GM23338 (cell line): ENCODE measurements at regions not wholly inside any gene's neighbourhood (a gene's known extent, or its start where the extent isn't known, plus 50 kb on each side); places are given as distances from the start of the nearest gene placed in this dataset.

Source experiments
- ATAC-seq: fragments of 200-7000 bp; cut with Tn5 transposase; 3 replicates; pipeline ENCODE4 v1.9.1; 2020
- DNase-seq: peaks from one replicate; pipeline ENCODE4 v3.0.0-alpha.2; 2015; ENCODE audit warnings: low spot score
- H2AFZ ChIP-seq: fragments of 200-600 bp; sonication (generic); 2 replicates; pipeline ENCODE4 v1.8.0; 2016; ENCODE audit warnings: antibody characterized with exemption, mild to moderate bottlenecking, moderate library complexity
- H3F3A ChIP-seq: fragments of 200-600 bp; sonication (generic); replicated peaks from 2 replicates; pipeline ENCODE4 v1.8.0; 2017; ENCODE audit warnings: antibody characterized with exemption, mixed run types, low read depth
- H3K27ac ChIP-seq: fragments of 200-600 bp; sonication (generic); 2 replicates; pipeline ENCODE4 v1.6.1; 2016; ENCODE audit warnings: low read depth
- H3K27me3 ChIP-seq: fragments of 200-600 bp; sonication (generic); 2 replicates; pipeline ENCODE4 v1.8.0; 2016; ENCODE audit warnings: mild to moderate bottlenecking, mixed run types, moderate library complexity; ENCODE audit not compliant: insufficient read depth
- H3K36me3 ChIP-seq: fragments of 200-600 bp; sonication (generic); 2 replicates; pipeline ENCODE4 v1.8.0; 2016; ENCODE audit warnings: mild to moderate bottlenecking; ENCODE audit not compliant: insufficient read depth
- H3K4me1 ChIP-seq: fragments of 200-600 bp; sonication (generic); 2 replicates; pipeline ENCODE4 v1.8.0; 2016; ENCODE audit warnings: mild to moderate bottlenecking, moderate library complexity; ENCODE audit not compliant: insufficient read depth
- H3K4me2 ChIP-seq: fragments of 200-600 bp; sonication (generic); 2 replicates; pipeline ENCODE4 v1.7.1; 2017; ENCODE audit warnings: mixed run types
- H3K4me3 ChIP-seq: fragments of 200-600 bp; sonication (generic); 2 replicates; pipeline ENCODE4 v1.6.1; 2016; ENCODE audit warnings: mixed run types
- H3K79me2 ChIP-seq: fragments of 200-600 bp; sonication (generic); replicated peaks from 2 replicates; pipeline ENCODE4 v1.8.0; 2017; ENCODE audit warnings: mild to moderate bottlenecking; ENCODE audit not compliant: insufficient read depth
- H3K9me2 ChIP-seq: fragments of 200-600 bp; sonication (generic); 2 replicates; pipeline ENCODE4 v1.8.0; 2017; ENCODE audit not compliant: insufficient read depth
- H4K20me1 ChIP-seq: fragments of 200-600 bp; sonication (generic); replicated peaks from 2 replicates; pipeline ENCODE4 v1.8.0; 2017; ENCODE audit warnings: mild to moderate bottlenecking; ENCODE audit not compliant: insufficient read depth
- H3K27ac Mint-ChIP-seq: 2 replicates; pipeline ENCODE4 v1.8.0; 2020; ENCODE audit warnings: inconsistent platforms, mild to moderate bottlenecking, moderate library complexity, mixed read lengths
- H3K27me3 Mint-ChIP-seq: 3 replicates; pipeline ENCODE4 v1.8.0; 2022; ENCODE audit warnings: low read depth, mild to moderate bottlenecking, moderate library complexity, mixed read lengths, inconsistent platforms; ENCODE audit not compliant: insufficient read depth, poor library complexity
- H3K36me3 Mint-ChIP-seq: 3 replicates; pipeline ENCODE4 v1.8.0; 2021; ENCODE audit warnings: low read depth, mild to moderate bottlenecking, inconsistent platforms, moderate library complexity, mixed read lengths
- H3K4me1 Mint-ChIP-seq: 3 replicates; pipeline ENCODE4 v1.8.0; 2020; ENCODE audit warnings: mild to moderate bottlenecking, inconsistent platforms, mixed read lengths
- H3K4me3 Mint-ChIP-seq: 3 replicates; pipeline ENCODE4 v1.8.0; 2021; ENCODE audit warnings: moderate library complexity, mild to moderate bottlenecking, inconsistent platforms, mixed read lengths
- H3K9me3 Mint-ChIP-seq: 3 replicates; pipeline ENCODE4 v1.8.0; 2020; ENCODE audit warnings: moderate library complexity, mild to moderate bottlenecking, inconsistent platforms, mixed read lengths
- CREB1 ChIP-seq: fragments of 250-450 bp; sonication (Bioruptor Pico); IDR thresholded peaks from 2 replicates; pipeline ENCODE4 v1.5.0; 2020; ENCODE audit warnings: low read depth, mild to moderate bottlenecking, moderate library complexity
- CTCF ChIP-seq, 2 experiments: fragments of 200-600 bp in 1 of 2; sonication (generic) in 1 of 2; conservative IDR thresholded peaks; 2 replicates each; pipeline versions ENCODE4 v1.5.1 to v1.6.1; 2016 to 2017; ENCODE audit warnings: antibody characterized with exemption in 2 of 2, low read depth in 2 of 2, mild to moderate bottlenecking in 2 of 2, moderate library complexity in 1 of 2
- ETS1 ChIP-seq: IDR thresholded peaks from 2 replicates; pipeline ENCODE4 v1.6.1; 2016; ENCODE audit warnings: antibody characterized with exemption
- EZH2 ChIP-seq: fragments of 200-600 bp; sonication (generic); IDR thresholded peaks from one replicate; pipeline ENCODE4 v1.8.0; 2017; ENCODE audit warnings: antibody characterized with exemption, mild to moderate bottlenecking, low read depth; ENCODE audit not compliant: unreplicated experiment
- EZH2phosphoT487 ChIP-seq: fragments of 200-600 bp; sonication (generic); IDR thresholded peaks from one replicate; pipeline ENCODE4 v1.8.1; 2018; ENCODE audit warnings: antibody characterized with exemption; ENCODE audit not compliant: unreplicated experiment
- JUNB ChIP-seq: IDR thresholded peaks from one replicate; pipeline ENCODE4 v1.6.1; 2016; ENCODE audit warnings: antibody characterized with exemption; ENCODE audit not compliant: unreplicated experiment
- NANOG ChIP-seq: IDR thresholded peaks from 2 replicates; pipeline ENCODE4 v1.6.1; 2016; ENCODE audit warnings: antibody characterized with exemption, borderline replicate concordance
- POLR2AphosphoS5 ChIP-seq: IDR thresholded peaks from 2 replicates; pipeline ENCODE4 v1.6.1; 2016; ENCODE audit warnings: antibody characterized with exemption, low read depth
- REST ChIP-seq: IDR thresholded peaks from one replicate; pipeline ENCODE4 v1.6.1; 2018; ENCODE audit warnings: antibody characterized with exemption; ENCODE audit not compliant: unreplicated experiment
- STAT1 ChIP-seq: IDR thresholded peaks from one replicate; pipeline ENCODE4 v1.6.1; 2016; ENCODE audit warnings: antibody characterized with exemption; ENCODE audit not compliant: unreplicated experiment
- ZNF114 ChIP-seq: fragments of 250-450 bp; sonication (Bioruptor Pico); IDR thresholded peaks from 2 replicates; pipeline ENCODE4 v1.5.0; 2020; ENCODE audit warnings: mild to moderate bottlenecking, moderate library complexity
- ZNF331 ChIP-seq: fragments of 250-450 bp; sonication (Bioruptor Pico); IDR thresholded peaks from 2 replicates; pipeline ENCODE4 v1.5.0; 2020; ENCODE audit warnings: low read depth, mild to moderate bottlenecking, moderate library complexity
- ZNF462 ChIP-seq: fragments of 250-450 bp; sonication (Bioruptor Pico); IDR thresholded peaks from 2 replicates; pipeline ENCODE4 v1.5.0; 2020; ENCODE audit warnings: mild to moderate bottlenecking, moderate library complexity

- no peaks in the 10 kb centered on the region for H3K36me3 ChIP-seq
- Mint-ChIP-seq H3K27me3 (peaks cover 2% of the 10 kb centered on the region), H3K36me3 (0 out of 3 replicates have a peak, but pooled peaks cover 2% of the 10 kb centered on the region), H3K9me3 (peaks cover 10% of the 10 kb centered on the region), H3K27ac (no peak overlapping the region; the same call in 1 of the 2 replicates), H3K4me3 (no peak overlapping the region), H3K4me1 (no peaks in the 10 kb centered on the region)
- H3K4me1 ChIP-seq, result no peaks in the 10 kb centered on the region
- no peaks in the 10 kb centered on the region for H3K9me2 ChIP-seq
- no peaks in the 10 kb centered on the region for H3K79me2 ChIP-seq
- no peak overlapping the region for H2AFZ ChIP-seq
- H3F3A ChIP-seq, result no peaks in the 10 kb centered on the region
- no peaks in the 10 kb centered on the region for H3K27me3 ChIP-seq
- no peak overlapping the region for H3K4me2 ChIP-seq
- H3K27ac ChIP-seq, result no peak overlapping the region
- no peak for TF ChIP-seq STAT1
- no peak for TF ChIP-seq EZH2phosphoT487
- TF ChIP-seq ZNF462 (CRISPR knock-in tag), result no peak
- no peak for TF ChIP-seq NANOG
- no peak for TF ChIP-seq ETS1
- no peak for TF ChIP-seq ZNF331 (CRISPR knock-in tag)
- no peak for TF ChIP-seq REST
- no peak for TF ChIP-seq EZH2
- TF ChIP-seq POLR2AphosphoS5, result no peak
- no peak for TF ChIP-seq CREB1 (CRISPR knock-in tag)
- TF ChIP-seq JUNB, result no peak
- no peak for TF ChIP-seq CTCF (conservative IDR thresholded peaks at IDR 0.05; ENCODE audit: low read depth in 2 of 2)
- no peak for TF ChIP-seq ZNF114
- DNase-seq (no peak), ATAC-seq (no peak)
- no peaks in the 10 kb centered on the region for H4K20me1 ChIP-seq
- no peak overlapping the region for H3K4me3 ChIP-seq
Measured at GRCh38 chr6:67493682-67494081, 1141.4 kb upstream of the ADGRB3 start.
